CD4-positive, alpha-beta T cell (primary cell): ENCODE measurements at regions not wholly inside any gene's neighbourhood (a gene's known extent, or its start where the extent isn't known, plus 50 kb on each side); places are given as distances from the start of the nearest gene placed in this dataset.

Experiments used
- ATAC-seq: fragments of 200-7000 bp; cut with Tn5 transposase; one replicate; pipeline ENCODE4 v1.10.0; 2022; ENCODE audit warnings: mild to moderate bottlenecking; ENCODE audit not compliant: poor library complexity
- CTCF ChIA-PET: fragments of 350-600 bp; sonication (Branson Sonifier 250); formaldehyde crosslinking; loops from one replicate; lab custom pipeline; 2021; ENCODE audit warnings: antibody characterized with exemption, inconsistent platforms; lab: Charles Lee
- POLR2A ChIA-PET: fragments of 350-600 bp; sonication (Branson Sonifier 250); formaldehyde crosslinking; loops from one replicate; lab custom pipeline; 2021; ENCODE audit warnings: antibody characterized with exemption, inconsistent platforms; lab: Charles Lee
- DNase-seq, 14 experiments: peaks; one replicate each; pipeline ENCODE4 v3.0.0-alpha.2; 2013 to 2020; ENCODE audit warnings: mixed read lengths in 2 of 14
- H3K27ac ChIP-seq, 2 donors: one replicate each; pipeline versions ENCODE4 v1.5.1 to v1.7.0; 2013; ENCODE audit warnings: low read length in 2 of 2, low read depth in 1 of 2, mild to moderate bottlenecking in 1 of 2
- H3K27me3 ChIP-seq, 2 experiments: 1 replicate in 1 of 2; 2 replicates in 1 of 2; pipeline versions ENCODE4 v1.6.1 to v1.7.0; 2013; ENCODE audit warnings: low read length in 2 of 2, control low read depth in 1 of 2, mild to moderate bottlenecking in 1 of 2, moderate library complexity in 1 of 2; ENCODE audit not compliant: insufficient read depth in 2 of 2, control insufficient read depth in 1 of 2
- H3K36me3 ChIP-seq: one replicate; pipeline ENCODE4 v1.6.1; 2013; ENCODE audit warnings: low read length, control low read depth; ENCODE audit not compliant: insufficient read depth
- H3K4me1 ChIP-seq: one replicate; pipeline ENCODE4 v1.6.1; 2013; ENCODE audit warnings: low read length, control low read depth; ENCODE audit not compliant: insufficient read depth
- H3K4me3 ChIP-seq: one replicate; pipeline ENCODE4 v1.5.1; 2013; ENCODE audit warnings: mild to moderate bottlenecking, low read length, moderate library complexity
- H3K9me3 ChIP-seq, 2 experiments: 1 replicate in 1 of 2; 2 replicates in 1 of 2; pipeline versions ENCODE4 v1.6.1 to v1.7.0; 2013; ENCODE audit warnings: low read length in 2 of 2, mild to moderate bottlenecking in 2 of 2, control low read depth in 1 of 2, moderate library complexity in 1 of 2; ENCODE audit not compliant: control insufficient read depth in 1 of 2, insufficient read depth in 1 of 2
- H3K27ac Mint-ChIP-seq: one replicate; pipeline ENCODE4 v1.8.0; 2020; ENCODE audit warnings: mixed read lengths
- H3K27me3 Mint-ChIP-seq: one replicate; pipeline ENCODE4 v1.8.0; 2021; ENCODE audit warnings: mixed read lengths
- H3K36me3 Mint-ChIP-seq: one replicate; pipeline ENCODE4 v1.8.0; 2021; ENCODE audit warnings: low read depth, mixed read lengths
- H3K4me1 Mint-ChIP-seq: one replicate; pipeline ENCODE4 v1.8.0; 2021; ENCODE audit warnings: low read depth, mixed read lengths
- H3K4me3 Mint-ChIP-seq: one replicate; pipeline ENCODE4 v1.8.0; 2020; ENCODE audit warnings: mild to moderate bottlenecking, mixed read lengths
- H3K9me3 Mint-ChIP-seq: one replicate; pipeline ENCODE4 v1.8.0; 2020; ENCODE audit warnings: mixed read lengths
- CTCF ChIP-seq: fragments of 200-600 bp; IDR thresholded peaks from one replicate; pipeline ENCODE4 v1.8.0; 2022; ENCODE audit warnings: antibody characterized with exemption, mild to moderate bottlenecking
- intact Hi-C, 2 experiments: fragments of 100-400 bp; cut with DNase I in 1 of 2; cut with micrococcal nuclease in 1 of 2; formaldehyde crosslinking; loops; one replicate each; pipeline versions ENCODE4 v1.15.1 to v1.9.0; 2023 to 2025; cut with DNase I, micrococcal nuclease

GRCh38 chr21:15986277-15986676 is 256.5 kb downstream of the USP25 start:
- Mint-ChIP-seq H3K27me3 (no peaks in the 10 kb centered on the region), H3K36me3 (no peaks in the 10 kb centered on the region), H3K4me1 (no peaks in the 10 kb centered on the region), H3K27ac (no peak overlapping the region), H3K9me3 (peaks cover 2% of the 10 kb centered on the region), H3K4me3 (no peak overlapping the region)
- no peak for TF ChIP-seq CTCF
- no peaks in the 10 kb centered on the region for H3K27me3 ChIP-seq
- no peak overlapping the region for H3K4me3 ChIP-seq
- intact Hi-C loops, result no loop called here
- no peaks in the 10 kb centered on the region for H3K36me3 ChIP-seq
- ChIA-PET POLR2A (no interaction called here), CTCF (interaction anchor here (1.1 kb wide), 1 partner anchor 15 kb away, joined by 3 read pairs; no protein-coding TSS in a partner anchor)
- no peaks in the 10 kb centered on the region for H3K9me3 ChIP-seq
- no peak overlapping the region for H3K27ac ChIP-seq
- no peaks in the 10 kb centered on the region for H3K4me1 ChIP-seq
- ATAC-seq (no peak), DNase-seq (no peak)

- no peak for DNase-seq
- no peak for TF ChIP-seq CTCF
- Mint-ChIP-seq H3K4me1 (no peaks in the 10 kb centered on the region), H3K36me3 (no peaks in the 10 kb centered on the region), H3K27ac (no peak overlapping the region), H3K27me3 (peaks cover 4% of the 10 kb centered on the region), H3K4me3 (no peak overlapping the region), H3K9me3 (no peaks in the 10 kb centered on the region)
- Histone ChIP-seq H3K9me3 (no peaks in the 10 kb centered on the region), H3K27ac (no peak overlapping the region), H3K4me3 (no peak overlapping the region), H3K27me3 (no peaks in the 10 kb centered on the region), H3K36me3 (no peaks in the 10 kb centered on the region), H3K4me1 (no peaks in the 10 kb centered on the region)
- intact Hi-C loops, result no loop called here
- ChIA-PET POLR2A (interaction anchor here (0.6 kb wide), 1 partner anchor 674 kb away, joined by 3 read pairs; no protein-coding TSS in a partner anchor), CTCF (no interaction called here)
- no peak for ATAC-seq
Measured at GRCh38 chr21:15992171-15992570, 262.4 kb downstream of the USP25 start.

GRCh38 chr21:15993951-15994350 is 264.2 kb downstream of the USP25 start:
- no peak overlapping the region for H3K4me3 Mint-ChIP-seq
- no peak for TF ChIP-seq CTCF
- no peaks in the 10 kb centered on the region for H3K4me1 Mint-ChIP-seq
- intact Hi-C loops, result no loop called here
- POLR2A ChIA-PET, result no interaction called here
- ATAC-seq (no peak), DNase-seq (no peak)
- H3K27me3 ChIP-seq, result no peaks in the 10 kb centered on the region
- peaks cover 4% of the 10 kb centered on the region for H3K27me3 Mint-ChIP-seq
- H3K9me3 ChIP-seq, result no peaks in the 10 kb centered on the region
- H3K4me3 ChIP-seq, result no peak overlapping the region
- CTCF ChIA-PET, result no interaction called here
- no peaks in the 10 kb centered on the region for H3K9me3 Mint-ChIP-seq
- no peak overlapping the region for H3K27ac ChIP-seq
- no peaks in the 10 kb centered on the region for H3K4me1 ChIP-seq
- no peaks in the 10 kb centered on the region for H3K36me3 Mint-ChIP-seq
- no peak overlapping the region for H3K27ac Mint-ChIP-seq
- H3K36me3 ChIP-seq, result no peaks in the 10 kb centered on the region
